Epithelial cell of prostate (primary cell): ENCODE measurements at regions not wholly inside any gene's neighbourhood (a gene's known extent, or its start where the extent isn't known, plus 50 kb on each side); places are given as distances from the start of the nearest gene placed in this dataset.

Experiments
- DNase-seq: peaks from one replicate; pipeline ENCODE4 v3.0.0-alpha.2; 2011; ENCODE audit warnings: low read depth, low spot score
- H3K27ac ChIP-seq: fragments of 450-650 bp; 2 replicates; pipeline ENCODE4 v1.5.1; 2017; ENCODE audit warnings: mild to moderate bottlenecking

GRCh38 chr3:34352778-34353331 is 554.4 kb downstream of the PDCD6IP start:
- no peak for DNase-seq
- H3K27ac ChIP-seq, result no peak overlapping the region

GRCh38 chr3:34357461-34357860 is 559.0 kb downstream of the PDCD6IP start:
- no peak for DNase-seq
- no peak overlapping the region for H3K27ac ChIP-seq

- DNase-seq, result no peak
- H3K27ac ChIP-seq, result no peak overlapping the region
Observed at GRCh38 chr3:34359064-34359463, 560.6 kb downstream of the PDCD6IP start.

- DNase-seq, result no peak
- H3K27ac ChIP-seq, result no peak overlapping the region
Observed at GRCh38 chr3:34360713-34361112, 562.3 kb downstream of the PDCD6IP start.

DNA sequence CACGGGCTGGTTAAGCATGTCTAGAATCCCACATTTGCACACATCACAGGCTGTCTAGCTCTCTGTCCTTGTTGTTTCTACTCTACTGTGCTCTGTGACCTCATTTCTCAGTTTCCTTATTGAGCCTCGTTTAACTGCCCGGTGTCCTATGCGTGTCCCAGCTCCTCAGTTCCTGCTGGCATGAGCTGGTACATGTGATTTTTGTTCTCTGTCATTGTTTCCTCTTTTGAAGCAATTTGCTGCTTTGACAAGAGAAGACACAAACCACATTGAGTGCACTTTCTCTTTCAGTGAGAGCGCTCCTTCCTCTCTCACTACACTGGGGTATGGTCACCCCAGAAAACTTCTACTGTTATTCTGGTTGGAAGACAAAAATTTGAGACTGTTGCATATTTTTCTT is 563.5 kb downstream of the PDCD6IP start:
- H3K27ac ChIP-seq, result no peak overlapping the region
- DNase-seq, result no peak

- DNase-seq, result no peak
- H3K27ac ChIP-seq, result no peak overlapping the region
Observed at GRCh38 chr3:34362910-34363309, 564.5 kb downstream of the PDCD6IP start.

DNA sequence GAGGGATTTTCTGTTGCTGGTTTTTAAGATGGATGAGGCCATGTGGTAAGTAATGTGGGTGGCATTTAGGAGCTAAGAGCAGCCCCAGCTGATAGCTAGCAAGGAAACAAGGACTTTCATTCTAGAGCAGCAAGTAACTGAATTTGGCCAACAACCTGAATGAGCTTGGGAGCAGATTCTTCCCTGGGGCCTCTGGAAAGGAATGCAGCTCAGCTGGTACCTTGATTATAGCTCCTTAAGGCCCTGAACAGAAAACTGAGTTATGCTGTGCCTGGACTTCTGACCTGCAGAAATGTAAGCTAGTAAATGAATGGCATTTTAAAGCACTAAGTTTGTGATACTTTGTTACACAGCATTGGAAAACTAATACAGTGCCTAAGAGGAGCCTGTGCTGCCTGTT is 565.5 kb downstream of the PDCD6IP start:
- DNase-seq, result no peak
- no peak overlapping the region for H3K27ac ChIP-seq

DNA sequence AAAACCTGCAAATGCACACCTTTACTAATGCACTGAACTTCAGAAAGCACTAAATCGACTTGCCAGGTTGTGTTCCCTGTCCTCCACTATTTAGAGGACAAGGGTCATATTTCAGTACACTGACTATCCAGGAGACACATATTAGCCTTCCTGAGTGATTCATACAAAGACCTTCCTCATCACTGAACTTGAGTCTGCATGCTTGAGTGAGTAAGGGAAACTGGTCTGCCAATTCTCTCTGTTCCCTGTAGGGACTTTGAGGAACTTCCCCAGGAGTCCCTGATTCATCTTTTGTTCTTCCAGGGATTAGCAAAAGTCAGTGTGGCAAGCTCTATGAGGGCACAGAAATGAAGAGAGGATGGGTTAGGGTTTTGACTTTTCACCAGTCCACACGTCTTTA is 565.9 kb downstream of the PDCD6IP start:
- no peak overlapping the region for H3K27ac ChIP-seq
- DNase-seq, result peak; percentile 29

DNA sequence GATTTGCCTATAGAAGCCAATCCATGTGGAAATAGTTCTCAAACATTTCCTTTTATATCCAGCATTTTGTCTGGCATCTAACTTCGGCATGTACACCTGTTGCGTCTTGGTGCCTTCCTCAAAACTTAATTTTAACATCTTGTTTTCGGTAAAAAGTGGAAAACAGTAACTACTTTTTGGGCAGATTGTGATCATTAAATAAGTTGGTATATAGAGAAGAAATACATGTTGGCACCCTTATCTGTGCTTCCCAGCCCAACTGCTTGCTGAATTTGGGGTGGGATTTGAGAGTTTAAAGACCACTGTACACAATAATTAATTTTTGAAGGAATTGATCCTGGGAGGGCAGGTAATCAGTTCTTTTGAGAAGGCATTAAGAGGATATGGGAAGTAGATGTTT is 566.8 kb downstream of the PDCD6IP start:
- DNase-seq, result no peak
- H3K27ac ChIP-seq, result no peak overlapping the region

- no peak for DNase-seq
- H3K27ac ChIP-seq, result no peak overlapping the region
Observed at GRCh38 chr3:34365771-34366170, 567.3 kb downstream of the PDCD6IP start.

- no peak for DNase-seq
- H3K27ac ChIP-seq, result no peak overlapping the region
Observed at GRCh38 chr3:34367521-34367920, 569.1 kb downstream of the PDCD6IP start.

DNA sequence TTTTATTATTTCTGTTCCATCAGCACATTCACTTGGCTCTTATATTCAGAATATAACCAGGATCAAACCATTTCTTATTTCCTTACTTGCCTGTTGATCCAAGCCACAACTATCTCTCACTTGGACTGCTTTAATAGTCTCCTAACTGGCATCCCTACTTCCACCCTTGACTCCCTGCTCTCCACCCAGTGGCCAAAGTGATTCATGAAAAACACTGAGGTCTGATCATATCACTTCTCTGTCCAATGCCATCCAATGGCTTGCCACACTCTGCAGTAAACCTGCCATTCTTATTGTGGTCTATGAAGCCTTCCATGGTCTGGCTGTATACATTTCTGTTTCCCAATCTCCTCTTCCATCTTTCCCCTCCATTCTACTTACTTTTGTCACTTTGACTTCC is 576.1 kb downstream of the PDCD6IP start:
- DNase-seq, result no peak
- H3K27ac ChIP-seq, result no peak overlapping the region

GRCh38 chr3:34376691-34377090 is 578.3 kb downstream of the PDCD6IP start:
- no peak overlapping the region for H3K27ac ChIP-seq
- no peak for DNase-seq

- no peak overlapping the region for H3K27ac ChIP-seq
- no peak for DNase-seq
Observed at GRCh38 chr3:34377961-34378360, 579.5 kb downstream of the PDCD6IP start.

DNA sequence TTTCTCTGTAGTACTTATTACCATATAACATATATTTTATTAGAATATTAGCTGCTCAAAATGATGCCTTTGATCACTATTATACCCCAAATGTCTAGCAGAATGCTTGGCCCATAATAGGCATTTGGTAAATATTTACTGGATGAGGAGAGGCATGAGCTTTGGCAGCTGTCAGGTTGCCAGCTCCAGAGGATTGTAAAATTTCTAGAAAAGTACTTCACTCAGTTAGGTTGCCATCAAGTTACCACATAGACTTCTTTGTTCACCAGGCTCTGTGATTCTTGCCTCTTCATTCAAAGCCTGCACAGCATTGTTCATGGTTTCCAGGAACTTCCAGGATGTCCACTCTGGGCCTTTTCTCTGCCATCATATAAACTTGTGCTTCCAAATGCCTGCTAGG is 582.8 kb downstream of the PDCD6IP start:
- no peak for DNase-seq
- H3K27ac ChIP-seq, result no peak overlapping the region

DNA sequence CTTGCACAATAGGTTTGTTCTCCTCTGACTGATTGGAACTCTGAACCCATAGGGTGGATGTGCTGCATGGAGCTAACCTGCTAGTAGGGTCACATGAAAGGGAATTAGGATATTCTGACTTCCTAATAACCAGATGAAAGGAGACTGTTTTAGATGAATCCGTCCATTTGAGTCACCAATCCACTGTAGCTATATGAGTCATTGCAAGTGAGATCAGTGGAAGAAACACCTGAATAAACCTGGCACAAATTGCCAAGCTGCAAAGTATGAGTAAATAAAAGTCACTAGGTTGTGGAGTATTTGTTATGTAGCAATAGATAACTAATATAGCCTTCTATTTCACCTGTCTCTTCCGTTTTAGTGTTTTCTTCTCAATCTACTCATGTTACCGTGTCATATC is 584.4 kb downstream of the PDCD6IP start:
- H3K27ac ChIP-seq, result no peak overlapping the region
- DNase-seq, result peak; percentile 27

- DNase-seq, result no peak
- no peak overlapping the region for H3K27ac ChIP-seq
Observed at GRCh38 chr3:34386309-34386708, 587.9 kb downstream of the PDCD6IP start.

- DNase-seq, result no peak
Observed at GRCh38 chr3:34387826-34388564, 589.6 kb downstream of the PDCD6IP start.

GRCh38 chr3:34388830-34389229 is 590.4 kb downstream of the PDCD6IP start:
- DNase-seq, result no peak
- no peak overlapping the region for H3K27ac ChIP-seq

More at GRCh38 chr3:34387826-34388564, 589.6 kb downstream of the PDCD6IP start:
- H3K27ac ChIP-seq, result no peak overlapping the region

DNA sequence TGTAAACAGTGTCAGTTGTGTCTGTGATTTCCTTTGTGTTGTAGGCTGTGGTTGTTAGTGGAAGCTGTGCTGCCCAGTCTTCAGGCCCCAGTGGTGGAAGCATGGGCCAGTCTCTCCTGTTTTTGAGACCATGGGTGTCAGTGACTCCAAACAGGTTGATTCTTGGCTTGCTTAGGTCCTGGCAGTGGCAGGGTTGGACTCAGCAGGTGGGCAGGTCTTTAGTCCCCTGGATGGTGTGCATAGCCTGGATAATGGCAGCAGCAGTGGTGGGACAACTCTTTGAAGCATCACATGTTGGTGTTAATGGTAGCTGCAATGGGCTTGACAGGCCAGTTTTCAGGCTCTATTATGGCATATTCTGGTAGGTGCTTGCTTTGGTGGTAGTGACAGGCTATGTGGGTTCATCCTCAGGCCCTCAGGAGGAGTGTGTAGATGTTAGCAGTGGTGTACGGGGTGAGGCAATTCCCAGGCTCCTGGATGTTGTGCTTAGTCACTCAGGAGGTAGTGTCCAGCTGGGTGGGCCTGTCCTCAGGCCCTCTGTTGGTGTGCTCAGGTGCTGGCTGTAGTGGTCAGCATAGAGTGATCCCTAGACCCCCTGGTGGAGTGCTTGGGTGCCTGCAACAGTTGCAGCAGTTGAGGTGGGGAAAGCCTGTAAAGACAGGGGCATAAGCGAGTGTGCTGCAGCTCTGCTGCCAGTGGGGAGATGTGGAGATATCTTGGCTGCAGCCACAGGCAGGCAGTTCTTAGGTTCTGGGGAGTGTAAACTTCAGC is 596.7 kb downstream of the PDCD6IP start:
- no peak overlapping the region for H3K27ac ChIP-seq
- DNase-seq, result no peak

- no peak for DNase-seq
- no peak overlapping the region for H3K27ac ChIP-seq
Observed at GRCh38 chr3:34396288-34396687, 597.9 kb downstream of the PDCD6IP start.
